ENCODE measurements at regions not wholly inside any gene's neighbourhood (a gene's known extent, or its start where the extent isn't known, plus 50 kb on each side); places are given as distances from the start of the nearest gene placed in this dataset.

DNA sequence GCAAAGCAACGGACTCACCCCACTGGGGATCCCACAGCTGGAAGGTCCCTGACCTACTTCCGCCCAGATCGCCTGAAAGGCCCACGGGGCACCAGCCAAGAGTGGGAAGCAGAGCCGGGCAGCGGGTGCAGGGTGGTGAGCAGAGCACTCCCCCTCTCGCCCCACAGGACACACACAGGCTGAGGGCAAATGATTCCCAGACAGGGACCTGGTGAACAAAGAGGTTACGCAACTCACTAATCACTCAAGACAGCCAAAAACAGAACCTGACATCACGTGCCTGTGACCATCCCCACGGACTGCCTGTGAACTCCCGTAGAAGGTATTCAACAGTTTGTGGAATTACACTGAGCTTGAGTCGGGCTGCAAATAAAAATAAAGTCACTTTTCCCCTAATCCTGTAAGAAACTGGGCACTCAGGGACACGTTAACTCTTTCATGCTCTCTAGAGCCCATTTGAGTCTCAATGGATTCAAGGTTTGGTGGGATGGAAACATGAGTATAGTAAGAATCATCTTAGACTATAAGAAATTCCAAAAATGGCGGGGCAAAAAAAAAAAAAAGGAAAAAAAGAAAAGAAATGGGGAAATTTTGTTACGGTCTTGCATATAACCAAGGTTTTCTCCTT, 396.1 kb downstream of the SOX9 start:
- TF ChIP-seq POLR2A (IDR thresholded peaks at IDR 0.05; ENCODE audit: low read length) (no peak), GATA1 (IDR thresholded peaks at IDR 0.05; ENCODE audit: low read depth, low read length) (no peak)
